Kidney (tissue), 13 donors: ENCODE measurements at regions not wholly inside any gene's neighbourhood (a gene's known extent, or its start where the extent isn't known, plus 50 kb on each side); places are given as distances from the start of the nearest gene placed in this dataset.

Experiments
- DNase-seq, 5 donors: peaks; one replicate each; pipeline ENCODE4 v3.0.0-alpha.2; 2013 to 2020
- FAIRE-seq: peaks from 2 replicates; lab custom pipeline; 2012; peaks lifted over from hg19 to GRCh38; lab: Jason Lieb, UNC
- H3K27ac ChIP-seq, 2 donors: one replicate each; pipeline ENCODE4 v1.7.0; 2013; ENCODE audit warnings: low read depth in 2 of 2, low read length in 2 of 2, inconsistent platforms in 1 of 2
- H3K27me3 ChIP-seq: one replicate; pipeline ENCODE4 v1.7.1; 2013; ENCODE audit warnings: low read length, inconsistent platforms; ENCODE audit not compliant: control insufficient read depth, insufficient read depth
- H3K36me3 ChIP-seq, 3 donors: one replicate each; pipeline versions ENCODE4 v1.7.0 to v1.7.1; 2013; ENCODE audit warnings: low read length in 3 of 3, control low read depth in 1 of 3, inconsistent platforms in 1 of 3; ENCODE audit not compliant: insufficient read depth in 3 of 3, control insufficient read depth in 2 of 3
- H3K4me1 ChIP-seq, 3 donors: one replicate each; pipeline versions ENCODE4 v1.7.0 to v1.7.1; 2013; ENCODE audit warnings: low read length in 3 of 3, inconsistent platforms in 1 of 3, low read depth in 1 of 3; ENCODE audit not compliant: control insufficient read depth in 2 of 3, insufficient read depth in 2 of 3
- H3K4me3 ChIP-seq, 3 donors: one replicate each; pipeline versions ENCODE4 v1.7.0 to v1.8.1; 2013; ENCODE audit warnings: low read length in 3 of 3, control low read depth in 1 of 3, inconsistent platforms in 1 of 3
- H3K9ac ChIP-seq, 3 donors: one replicate each; pipeline versions ENCODE4 v1.7.0 to v1.7.1; 2013; ENCODE audit warnings: low read length in 3 of 3, control low read depth in 1 of 3, inconsistent platforms in 1 of 3
- H3K9me3 ChIP-seq, 3 donors: one replicate each; pipeline versions ENCODE4 v1.7.0 to v1.7.1; 2013; ENCODE audit warnings: low read length in 3 of 3, control low read depth in 1 of 3, inconsistent platforms in 1 of 3; ENCODE audit not compliant: control insufficient read depth in 2 of 3, insufficient read depth in 1 of 3
- CTCF ChIP-seq: IDR thresholded peaks from 3 replicates; pipeline ENCODE4 v1.5.1; 2012; ENCODE audit warnings: mild to moderate bottlenecking, moderate library complexity, borderline replicate concordance; ENCODE audit not compliant: insufficient read depth; ENCODE audit errors: extremely low read depth
- intact Hi-C: fragments of 100-400 bp; cut with DNase I; formaldehyde crosslinking; loops from one replicate; pipeline ENCODE4 v1.11.1; 2022
- donor health status: control.
- donor health status: control.
- donor health status: control.
- donor health status: control.
- donor health status: control.
- donor health status: DM: yes; HTN: yes; CAD: no.
- donor health status: Normal renal cell carcinoma (clear cell type).

DNA sequence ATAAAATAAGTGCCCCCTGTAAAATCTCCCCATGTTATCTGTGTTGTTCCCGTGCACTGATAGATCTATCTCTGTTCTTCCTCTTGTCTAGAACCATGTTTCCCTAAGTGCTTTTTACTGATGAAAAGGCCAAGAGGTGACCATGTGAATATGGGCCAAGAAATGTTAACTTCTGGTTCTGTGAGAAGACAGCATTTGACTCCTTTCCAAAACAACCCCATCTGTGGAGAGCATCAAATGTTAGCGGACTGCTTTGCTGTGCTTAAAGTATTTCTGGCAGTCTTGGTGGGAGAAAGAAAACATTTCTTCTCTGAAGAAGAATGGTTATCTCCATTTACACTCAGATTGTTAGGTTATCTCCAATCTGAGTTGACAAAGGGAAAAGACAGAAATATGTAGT lies 58.6 kb upstream of the GUCY1A2 start:
- Histone ChIP-seq H3K9ac (no peak overlapping the region), H3K27me3 (no peaks in the 10 kb centered on the region), H3K4me1 (no peaks in the 10 kb centered on the region), H3K27ac (no peak overlapping the region), H3K9me3 (no peaks in the 10 kb centered on the region), H3K36me3 (no peaks in the 10 kb centered on the region), H3K4me3 (no peak overlapping the region)
- FAIRE-seq (no peak), DNase-seq (no peak)
- TF ChIP-seq CTCF = no peak
- intact Hi-C loops = no loop called here

DNA sequence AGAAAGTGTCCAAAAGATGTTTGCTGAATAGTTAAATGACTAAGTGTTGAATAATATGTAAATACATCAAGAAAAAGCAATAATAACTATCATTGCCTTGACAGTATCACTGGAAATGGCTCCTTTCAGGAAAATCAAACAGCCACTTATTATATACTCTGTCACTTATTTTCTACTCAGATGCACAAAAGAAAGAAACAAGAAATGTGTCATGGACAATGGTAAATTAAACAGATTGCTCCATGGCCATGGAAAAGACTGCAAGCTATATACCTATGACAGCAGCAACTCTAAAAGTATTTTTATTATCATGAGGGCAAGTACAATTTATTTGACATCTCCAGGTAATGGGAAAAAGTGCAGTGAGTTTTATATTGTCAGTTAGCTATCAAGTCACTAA lies 52.9 kb upstream of the GUCY1A2 start:
- Histone ChIP-seq H3K4me1 (no peaks in the 10 kb centered on the region), H3K9ac (no peak overlapping the region), H3K9me3 (no peaks in the 10 kb centered on the region), H3K27me3 (no peaks in the 10 kb centered on the region), H3K4me3 (no peak overlapping the region), H3K27ac (no peak overlapping the region), H3K36me3 (no peaks in the 10 kb centered on the region)
- intact Hi-C loops = no loop called here
- TF ChIP-seq CTCF = no peak
- FAIRE-seq (no peak), DNase-seq (no peak)
